PC-9 (cell line): ENCODE measurements at regions not wholly inside any gene's neighbourhood (a gene's known extent, or its start where the extent isn't known, plus 50 kb on each side); places are given as distances from the start of the nearest gene placed in this dataset.

Source experiments
- EZH2 ChIP-seq: fragments of 200-600 bp; sonication (generic); IDR thresholded peaks from 2 replicates; pipeline ENCODE4 v1.8.0; 2017; ENCODE audit warnings: antibody characterized with exemption, low read depth
- TF ChIP-seq, protein P1 (sequence below): fragments of 200-600 bp; sonication (generic); conservative IDR thresholded peaks from 2 replicates; pipeline ENCODE4 v1.6.1; 2017; ENCODE audit warnings: mixed run types, antibody characterized with exemption, mild to moderate bottlenecking, moderate library complexity

DNA sequence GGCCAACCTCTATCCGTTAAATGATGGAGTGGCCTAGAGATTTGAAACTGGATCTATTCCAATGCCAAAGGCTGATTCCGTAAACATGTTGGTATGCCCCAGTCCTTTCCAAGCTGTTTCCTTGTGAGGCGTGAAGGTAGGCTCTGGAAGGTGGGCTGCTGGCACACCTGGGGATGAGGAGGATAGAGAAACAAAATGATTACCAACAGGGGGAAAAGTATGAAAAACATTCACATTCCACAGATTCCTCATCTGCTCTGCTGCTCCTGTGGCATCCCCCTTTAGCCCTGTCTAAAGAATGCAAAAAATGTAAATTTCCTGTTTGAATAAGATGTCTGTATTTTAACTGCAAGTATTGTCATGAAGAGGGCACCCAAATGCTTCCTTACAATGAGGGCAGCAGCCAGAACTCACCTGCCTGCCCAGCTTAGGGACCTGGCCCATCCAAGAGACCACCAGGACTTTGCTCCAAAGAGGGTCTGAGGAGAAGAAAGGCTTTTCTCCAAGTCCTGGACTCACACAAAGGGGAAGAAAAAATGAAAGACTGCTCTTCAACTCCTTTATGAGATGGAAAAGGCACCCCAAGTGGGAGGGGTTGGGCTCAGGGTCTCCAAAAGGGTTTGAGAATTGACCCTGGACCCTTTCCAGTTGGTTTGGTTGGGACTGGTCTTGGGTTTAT lies 132.3 kb upstream of the PELI1 start:
- TF ChIP-seq, protein P1, sequence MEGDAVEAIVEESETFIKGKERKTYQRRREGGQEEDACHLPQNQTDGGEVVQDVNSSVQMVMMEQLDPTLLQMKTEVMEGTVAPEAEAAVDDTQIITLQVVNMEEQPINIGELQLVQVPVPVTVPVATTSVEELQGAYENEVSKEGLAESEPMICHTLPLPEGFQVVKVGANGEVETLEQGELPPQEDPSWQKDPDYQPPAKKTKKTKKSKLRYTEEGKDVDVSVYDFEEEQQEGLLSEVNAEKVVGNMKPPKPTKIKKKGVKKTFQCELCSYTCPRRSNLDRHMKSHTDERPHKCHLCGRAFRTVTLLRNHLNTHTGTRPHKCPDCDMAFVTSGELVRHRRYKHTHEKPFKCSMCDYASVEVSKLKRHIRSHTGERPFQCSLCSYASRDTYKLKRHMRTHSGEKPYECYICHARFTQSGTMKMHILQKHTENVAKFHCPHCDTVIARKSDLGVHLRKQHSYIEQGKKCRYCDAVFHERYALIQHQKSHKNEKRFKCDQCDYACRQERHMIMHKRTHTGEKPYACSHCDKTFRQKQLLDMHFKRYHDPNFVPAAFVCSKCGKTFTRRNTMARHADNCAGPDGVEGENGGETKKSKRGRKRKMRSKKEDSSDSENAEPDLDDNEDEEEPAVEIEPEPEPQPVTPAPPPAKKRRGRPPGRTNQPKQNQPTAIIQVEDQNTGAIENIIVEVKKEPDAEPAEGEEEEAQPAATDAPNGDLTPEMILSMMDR: no peak
- no peak for TF ChIP-seq EZH2
